Activated CD4-positive, alpha-beta T cell treated with anti-CD3 and anti-CD28 coated beads, Interleukin-2, Interleukin-6, amounts not matched to agents 100 ng/mL and 50 ng/mL, durations not matched to agents 16 hours and 8 hours (primary cell): ENCODE measurements at regions not wholly inside any gene's neighbourhood (a gene's known extent, or its start where the extent isn't known, plus 50 kb on each side); places are given as distances from the start of the nearest gene placed in this dataset.

Source experiments
- DNase-seq: peaks from one replicate; pipeline ENCODE4 v3.0.0-alpha.2; 2020

DNA sequence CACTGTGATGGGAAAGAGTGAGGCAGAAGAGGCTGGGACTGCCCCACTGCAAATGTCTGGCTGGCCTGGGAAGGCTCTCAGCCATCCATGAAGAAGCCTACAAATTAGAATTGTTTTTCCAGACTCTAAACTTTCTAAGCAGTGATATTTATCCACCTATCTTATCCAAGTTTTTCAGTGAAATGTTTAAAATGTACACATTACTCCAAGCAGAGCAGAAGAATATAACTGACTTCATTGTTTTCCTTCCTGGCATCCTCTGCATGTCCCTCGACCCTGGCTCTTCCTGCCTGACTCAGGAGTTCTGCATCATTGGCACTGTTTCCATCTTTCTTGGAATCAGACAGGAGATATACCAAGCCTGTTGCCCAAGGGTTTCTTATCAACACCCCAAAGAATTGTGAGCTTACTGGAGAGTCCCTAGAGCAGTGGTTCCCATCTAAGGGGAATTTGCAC is 401.5 kb upstream of the PROK2 start:
- DNase-seq, result no peak

DNA sequence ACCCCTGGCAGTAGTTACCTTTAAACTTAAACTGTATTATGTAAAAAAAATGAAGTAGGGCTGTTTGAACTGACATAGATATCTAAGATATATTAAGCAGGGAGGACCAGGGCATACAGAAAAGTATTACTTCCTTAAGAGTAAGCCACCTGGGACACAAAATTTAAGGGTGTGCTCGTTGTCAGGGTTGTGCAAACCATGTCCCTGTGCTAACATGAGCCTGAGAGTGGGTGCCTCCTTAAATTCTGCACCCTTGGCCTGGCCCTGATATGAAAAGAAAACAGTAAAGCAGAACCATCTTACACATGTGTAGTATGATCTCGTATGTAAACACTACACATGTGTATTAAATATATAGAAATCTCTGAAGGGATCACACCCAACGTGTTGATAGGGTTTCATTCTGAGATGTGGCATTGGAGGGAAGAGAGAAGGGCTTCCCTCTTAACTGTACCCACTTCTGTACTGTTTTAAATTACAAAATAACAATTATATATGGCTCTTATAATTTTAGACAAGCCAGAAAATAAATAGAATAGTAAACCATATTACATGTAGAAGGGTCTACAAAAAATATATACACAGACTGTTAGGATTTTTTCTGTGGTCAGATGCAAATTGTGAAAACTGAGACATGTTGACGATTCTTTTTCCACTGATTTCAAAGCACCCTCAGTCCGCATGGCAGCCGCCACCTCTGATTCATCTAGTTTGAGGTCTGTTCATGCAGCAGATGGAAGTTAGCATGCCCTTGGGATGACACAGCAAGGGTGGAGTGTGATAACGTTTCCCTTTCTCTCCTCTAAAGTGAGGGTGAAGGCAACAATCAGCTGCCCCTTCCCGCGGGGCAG is 400.8 kb upstream of the PROK2 start:
- peak; percentile 27 for DNase-seq

DNA sequence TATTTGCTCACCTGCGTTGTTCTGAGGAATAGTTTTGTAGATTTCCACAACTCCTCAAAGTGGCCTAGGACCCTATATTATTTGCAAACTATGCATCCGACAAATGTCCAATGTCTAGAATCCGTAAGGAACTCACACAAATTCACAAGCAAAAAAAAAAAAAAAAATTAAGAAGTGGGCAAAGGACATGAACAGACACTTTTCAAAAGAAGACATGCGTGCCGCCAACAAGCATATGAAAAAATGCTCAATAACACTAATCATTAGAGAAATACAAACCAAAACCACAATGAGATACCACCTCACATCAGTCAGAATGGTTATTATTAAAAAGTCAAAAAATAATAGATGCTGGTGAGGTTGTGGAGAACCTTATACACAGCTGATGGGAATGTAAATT is 398.5 kb upstream of the PROK2 start:
- no peak for DNase-seq

DNA sequence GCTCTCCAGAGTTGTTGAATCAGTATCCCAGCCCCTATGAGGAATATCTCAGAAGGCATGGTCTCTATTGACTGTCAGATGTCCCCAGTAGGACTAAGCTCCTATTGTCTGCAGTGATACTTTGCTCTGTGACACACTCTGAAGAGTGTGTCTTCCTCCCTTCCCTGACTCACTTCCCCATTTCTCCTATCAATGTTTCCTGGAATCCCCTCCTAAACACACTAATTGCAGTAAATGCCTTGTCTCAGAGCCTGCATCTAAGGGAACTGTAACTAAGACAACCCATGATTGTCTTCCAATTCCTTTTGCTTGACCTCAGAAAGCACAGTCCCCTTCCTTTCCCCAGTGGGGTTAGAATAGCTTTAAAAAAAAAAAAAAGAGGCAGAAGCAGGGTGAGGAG is 397.3 kb upstream of the PROK2 start:
- no peak for DNase-seq

DNA sequence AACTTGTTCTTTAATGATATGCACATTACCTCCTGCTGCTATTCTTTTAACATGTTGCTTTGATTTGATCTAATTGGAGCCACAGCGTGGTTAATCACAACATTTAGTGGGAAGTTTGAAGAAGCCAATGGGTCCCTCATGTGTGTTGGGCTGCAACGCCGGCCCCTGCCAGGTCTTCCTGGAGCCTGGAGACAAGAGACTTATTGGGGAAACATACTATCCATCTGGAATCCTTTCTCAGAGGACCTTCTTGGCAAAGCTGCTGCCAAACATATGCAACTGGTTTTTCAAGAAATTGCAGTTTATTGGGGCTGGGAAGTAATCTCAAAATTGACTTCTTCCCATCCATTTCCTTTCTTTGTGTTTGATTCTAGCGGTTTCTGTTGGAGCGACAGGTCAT is 396.3 kb upstream of the PROK2 start:
- DNase-seq, result no peak

DNA sequence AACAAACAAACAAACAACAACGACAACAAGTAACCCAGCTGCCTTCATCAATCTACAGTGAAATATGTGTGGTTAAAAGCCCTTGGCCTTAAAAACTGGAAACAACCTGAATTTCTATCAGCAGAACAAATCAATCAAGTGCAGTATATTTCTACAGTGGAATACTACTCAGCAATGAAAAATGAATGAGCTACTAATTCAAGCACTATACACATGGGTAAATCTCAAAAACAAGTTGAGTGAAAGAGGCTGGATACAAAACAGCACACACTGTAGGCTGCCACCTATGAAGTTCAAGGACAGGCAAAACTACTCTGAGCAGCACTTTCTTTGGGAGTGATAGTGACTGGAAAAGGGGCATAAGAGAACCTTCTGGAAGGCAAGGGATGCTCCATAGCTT is 395.5 kb upstream of the PROK2 start:
- DNase-seq, result no peak

DNA sequence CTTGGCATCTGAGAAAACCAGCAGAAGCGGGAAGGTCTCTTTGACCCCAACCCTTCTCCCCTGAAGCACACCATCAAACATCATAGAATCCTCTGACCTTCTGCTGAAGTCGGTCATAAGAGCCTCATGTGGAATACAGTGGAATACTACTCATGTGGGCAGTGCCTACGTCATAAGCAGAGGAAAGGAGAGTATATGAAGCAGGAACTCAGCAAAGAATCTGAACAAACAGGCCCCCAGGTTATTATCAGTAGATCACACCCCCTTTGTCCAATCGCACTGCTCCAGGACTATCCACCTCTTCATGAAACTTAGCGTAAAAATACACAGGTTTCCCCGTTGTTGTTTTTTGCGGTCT is 394.1 kb upstream of the PROK2 start:
- no peak for DNase-seq

DNA sequence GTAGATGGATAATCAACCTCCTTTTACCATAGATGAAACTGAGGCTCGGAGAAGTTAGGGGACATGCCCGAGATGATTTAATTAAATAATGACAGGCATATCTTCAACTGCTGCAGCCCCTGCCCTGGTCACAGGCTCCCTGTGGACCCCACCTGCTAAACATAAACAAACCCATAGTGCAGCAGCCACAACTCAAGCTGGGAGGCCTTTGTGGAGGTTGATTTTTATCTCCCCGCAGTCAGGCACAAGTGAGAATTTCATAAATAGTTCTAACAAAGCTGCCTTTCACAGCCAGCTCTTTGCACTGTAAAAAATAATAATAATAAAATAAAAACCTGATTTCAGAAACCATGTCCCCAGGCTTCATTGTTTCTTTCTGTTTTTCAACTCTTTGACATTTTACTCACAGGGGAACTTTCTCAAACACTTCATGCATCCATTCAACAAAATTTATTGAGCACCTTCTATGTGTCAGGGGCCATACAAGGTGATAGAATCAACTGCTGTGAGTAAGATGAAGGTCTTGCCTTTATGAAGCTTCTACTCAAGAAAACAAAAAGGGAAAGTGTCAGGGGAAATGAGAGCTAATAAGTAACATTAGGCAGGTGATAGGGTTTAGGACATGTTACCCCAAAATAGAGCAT is 393.6 kb upstream of the PROK2 start:
- no peak for DNase-seq

DNA sequence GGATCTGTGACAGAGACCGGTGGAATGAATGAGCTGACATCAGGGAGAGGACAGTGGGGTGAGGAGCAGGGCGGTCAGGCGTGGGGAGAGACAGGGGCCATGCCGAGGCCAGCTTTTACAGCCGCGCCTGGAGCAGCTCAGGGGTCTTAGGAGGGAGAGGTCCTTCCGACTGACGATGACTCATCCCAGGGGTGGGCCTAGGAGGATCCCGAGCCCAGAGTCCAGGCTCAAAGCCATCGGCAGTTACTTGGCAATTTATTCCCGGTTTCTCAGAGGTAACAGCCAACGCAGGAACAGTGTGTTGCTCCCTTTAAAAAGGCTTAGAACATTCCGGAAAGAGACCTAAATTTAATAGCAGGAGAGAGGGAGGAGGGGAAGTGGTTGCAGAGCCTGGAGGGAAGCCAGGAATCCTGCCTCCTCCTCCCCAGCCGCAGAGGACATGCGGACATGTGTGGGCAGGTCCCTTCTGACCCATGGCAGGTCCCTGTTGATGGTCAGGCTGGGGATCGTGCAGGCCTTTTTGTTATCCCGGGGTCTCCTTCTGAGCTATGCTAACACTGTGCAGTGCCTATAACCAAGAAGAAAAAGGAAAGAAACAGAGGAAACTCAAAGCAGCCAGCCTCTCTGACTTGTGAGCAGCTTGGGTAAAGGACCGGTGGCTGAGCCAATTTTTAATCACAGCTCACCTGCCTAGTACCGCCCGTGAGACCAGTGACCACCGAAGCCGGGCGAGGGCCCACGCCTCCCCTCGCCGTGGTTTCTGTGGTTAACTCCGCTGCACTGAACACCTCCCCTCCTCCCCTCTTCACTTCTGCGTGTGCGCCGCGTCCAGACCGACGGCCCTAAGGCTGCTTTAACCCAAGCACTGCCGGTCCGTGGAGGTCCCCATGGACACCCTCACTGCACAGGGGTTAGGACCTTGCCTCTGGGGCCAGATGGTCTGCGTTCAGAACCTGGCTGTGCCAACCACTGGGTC is 392.4 kb upstream of the PROK2 start:
- peak; percentile 17 for DNase-seq

DNA sequence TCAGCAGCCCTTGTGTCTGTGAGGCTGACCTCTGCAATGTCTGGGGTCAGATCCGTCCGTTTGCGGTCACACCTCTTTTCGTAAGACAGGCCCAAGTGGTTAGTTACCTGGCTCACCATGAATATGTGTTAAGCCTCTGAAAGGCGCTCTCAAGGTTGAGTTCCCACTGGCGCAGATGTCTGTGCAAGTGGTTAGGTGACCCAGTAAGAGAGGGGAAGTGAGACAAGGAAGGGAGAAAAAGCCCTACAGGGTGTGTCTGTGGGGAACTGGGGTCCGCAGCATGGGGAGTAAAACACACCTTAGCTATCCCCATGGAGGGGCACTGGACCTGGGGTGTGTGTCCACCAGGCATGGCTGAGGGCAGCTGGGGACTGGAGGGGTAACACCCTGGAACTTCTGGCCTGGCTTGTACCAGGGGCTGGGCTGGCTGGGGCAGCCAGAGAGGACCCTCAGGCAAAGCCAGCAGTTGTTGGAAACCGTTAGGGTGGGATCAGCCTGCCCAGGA is 391.6 kb upstream of the PROK2 start:
- no peak for DNase-seq

DNA sequence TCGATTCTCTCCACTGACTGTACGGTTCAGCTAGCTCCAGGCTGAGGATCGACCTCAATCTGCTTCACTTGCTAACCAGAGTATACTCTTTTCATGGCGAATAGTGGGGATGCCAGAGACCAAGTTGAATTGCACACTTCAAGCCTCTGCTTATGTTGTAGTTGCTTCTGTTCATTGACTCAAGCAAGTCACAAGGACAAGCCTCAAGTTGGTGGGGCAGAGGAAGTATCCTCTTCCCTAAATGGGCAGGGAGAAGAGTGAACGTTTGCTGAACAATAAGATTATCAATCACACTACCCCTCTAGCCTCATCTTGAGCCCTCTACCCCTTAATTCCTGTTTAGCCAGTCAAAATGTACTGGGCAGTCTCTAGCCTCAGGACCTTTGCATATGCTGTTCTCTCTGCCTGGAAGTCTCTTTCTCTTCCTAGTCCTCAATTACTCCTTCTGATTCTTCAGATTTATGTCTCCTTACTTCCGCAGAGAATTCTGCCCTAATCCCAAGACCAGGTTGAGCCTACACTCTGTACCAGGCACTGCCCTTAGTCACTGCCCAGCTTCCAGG is 390.4 kb upstream of the PROK2 start:
- DNase-seq, result no peak

DNA sequence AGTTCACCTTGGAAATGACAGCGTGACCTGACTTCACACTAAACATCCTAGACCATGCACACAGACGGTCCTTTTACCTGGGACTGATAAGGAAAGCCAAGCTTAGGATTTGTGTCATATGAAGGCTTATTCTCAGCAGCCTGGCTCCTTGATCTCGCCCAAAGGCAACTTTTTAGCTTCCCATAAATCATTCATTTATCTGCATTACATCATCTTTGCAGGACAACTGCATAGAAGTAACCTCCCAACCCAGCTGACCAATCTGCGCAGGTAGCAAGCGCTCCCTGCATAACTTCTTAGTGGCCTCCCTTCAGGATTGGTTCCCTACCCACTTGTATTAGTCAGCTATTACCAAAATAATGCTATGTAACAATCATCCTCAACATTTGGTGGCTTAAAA is 389.9 kb upstream of the PROK2 start:
- no peak for DNase-seq

DNA sequence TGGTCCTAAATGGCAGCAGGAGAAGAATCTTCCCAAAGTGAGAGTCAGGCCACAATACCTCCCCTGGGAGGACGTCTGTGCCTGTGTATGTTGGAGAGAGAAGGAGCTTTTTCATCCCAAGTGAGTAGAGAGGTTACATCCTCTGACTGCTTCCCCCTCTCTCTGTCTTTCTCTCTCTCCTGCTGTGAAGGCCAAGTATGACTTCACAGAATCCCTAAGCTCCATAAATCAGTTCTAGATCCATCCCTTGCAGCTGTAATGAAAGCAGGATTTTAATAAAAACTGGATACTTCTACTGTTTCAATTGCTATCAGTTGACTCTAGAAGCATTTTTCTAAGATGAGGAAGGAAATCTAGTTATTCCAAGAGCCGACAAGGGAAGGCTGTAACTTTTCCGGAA is 389.1 kb upstream of the PROK2 start:
- DNase-seq, result no peak

DNA sequence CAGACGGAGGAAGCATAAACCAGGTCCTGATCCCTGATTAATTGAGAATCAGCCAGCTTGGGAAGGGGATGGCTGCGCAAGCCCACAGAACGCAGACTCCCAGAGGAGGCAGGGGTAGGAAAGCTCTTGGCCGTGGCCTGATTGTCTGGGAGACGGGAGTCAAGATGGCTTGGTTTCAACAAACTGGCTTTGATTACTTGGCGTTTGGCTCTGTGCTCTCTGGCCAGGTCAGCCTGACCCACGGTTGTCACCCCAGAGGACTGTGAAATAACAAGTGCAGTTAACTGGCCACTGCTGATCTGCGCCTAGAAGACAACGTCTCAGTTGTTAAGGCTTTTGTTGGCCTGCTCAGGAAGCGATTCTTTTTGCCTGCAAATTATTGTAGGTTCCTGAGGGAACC is 387.0 kb upstream of the PROK2 start:
- no peak for DNase-seq

DNA sequence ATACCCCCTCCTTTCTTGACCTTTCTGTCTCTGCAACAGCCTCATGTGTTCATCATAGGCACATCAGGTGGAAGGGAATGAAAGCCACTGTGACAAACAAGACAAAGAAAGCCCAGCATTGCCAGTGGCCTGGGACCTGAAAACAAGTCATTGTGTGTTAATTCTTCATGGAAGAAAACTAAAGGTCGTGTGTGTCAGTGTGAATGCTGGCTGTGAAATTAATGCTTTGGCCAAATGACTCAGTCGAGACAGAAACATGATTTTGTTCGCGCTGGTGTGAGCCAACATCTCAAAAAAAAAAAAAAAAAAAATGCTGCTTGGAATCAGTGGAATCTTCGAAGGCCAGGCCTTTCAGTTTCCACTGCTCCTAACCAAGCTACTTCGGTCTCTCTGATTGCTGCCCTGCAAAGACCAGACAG is 386.5 kb upstream of the PROK2 start:
- DNase-seq, result no peak

DNA sequence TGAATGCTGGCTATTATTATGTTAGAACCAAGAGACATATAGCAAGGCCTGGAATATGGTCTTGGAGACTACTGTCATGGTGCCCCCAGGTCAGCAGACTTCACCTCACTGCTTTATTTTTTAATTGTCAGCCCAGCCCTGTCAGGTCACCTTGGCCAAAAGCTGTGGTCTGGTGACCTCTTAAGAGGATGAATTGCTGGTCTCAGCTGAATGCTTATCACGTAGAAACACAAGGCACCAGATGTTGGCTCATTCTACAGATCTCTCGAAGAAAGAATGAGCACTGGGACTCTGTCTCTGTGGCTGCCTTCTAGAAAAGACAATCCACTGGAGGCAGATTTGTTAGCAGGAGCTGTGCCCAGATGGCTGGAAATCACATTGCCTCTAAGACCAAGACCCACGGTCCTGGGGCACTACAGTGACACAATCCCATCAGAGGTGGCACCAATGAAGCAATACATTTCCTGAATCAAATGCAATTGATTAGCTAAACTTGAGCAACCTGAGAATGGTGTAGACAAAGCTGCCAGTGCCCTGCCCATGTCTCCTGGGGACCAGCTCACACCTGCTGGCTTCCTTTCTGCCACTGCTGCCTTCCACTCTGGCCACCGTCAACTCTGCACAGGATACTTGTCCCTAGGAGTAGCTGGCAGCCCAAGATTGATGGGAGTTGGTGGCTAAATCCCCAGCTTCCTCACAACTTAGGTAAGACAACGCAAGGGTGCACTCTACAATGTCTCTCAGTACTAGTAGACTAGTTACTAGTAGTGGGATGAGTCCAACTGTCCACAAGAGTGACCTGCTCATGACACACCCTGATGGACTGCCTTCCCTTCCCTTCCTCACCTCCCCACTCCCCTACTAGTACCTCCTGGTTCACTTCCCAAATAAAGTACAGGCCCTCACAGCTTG is 384.9 kb upstream of the PROK2 start:
- DNase-seq, result no peak

DNA sequence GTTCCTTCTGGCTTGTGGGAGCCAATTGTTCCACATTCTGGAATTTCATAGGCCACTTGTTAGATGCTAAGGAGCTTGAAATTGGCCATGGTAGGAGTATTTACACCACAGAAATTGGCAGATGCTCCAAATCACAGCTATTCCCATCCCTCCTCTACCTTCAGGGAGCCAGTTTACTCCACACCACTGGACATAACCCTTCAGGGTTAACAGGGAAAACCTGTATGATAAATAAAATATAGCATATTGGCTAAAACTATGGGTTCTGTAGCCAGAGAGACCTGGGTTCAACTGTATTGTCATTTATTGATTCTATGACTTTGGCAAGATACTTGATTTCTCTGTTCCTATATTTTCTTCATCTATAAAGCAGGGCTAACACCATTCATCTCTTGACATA is 384.2 kb upstream of the PROK2 start:
- no peak for DNase-seq

DNA sequence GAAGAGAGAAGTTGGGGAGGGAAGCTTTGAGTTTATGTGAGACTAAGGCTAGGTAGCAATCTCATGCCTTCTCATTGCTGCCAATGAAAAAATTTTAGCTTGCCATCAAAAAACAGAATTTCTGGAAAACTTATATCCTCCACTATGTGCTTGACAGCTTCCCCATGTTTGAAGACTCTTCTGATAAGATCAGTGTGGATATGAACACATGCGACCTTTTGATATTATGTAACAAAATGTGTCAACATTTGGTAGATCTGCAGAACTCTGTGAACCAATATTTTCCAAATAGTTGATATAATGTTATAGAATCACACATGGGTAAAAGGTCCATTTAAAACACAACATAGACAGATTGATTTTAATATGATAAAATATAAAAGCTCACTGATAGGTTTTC is 380.9 kb upstream of the PROK2 start:
- no peak for DNase-seq

DNA sequence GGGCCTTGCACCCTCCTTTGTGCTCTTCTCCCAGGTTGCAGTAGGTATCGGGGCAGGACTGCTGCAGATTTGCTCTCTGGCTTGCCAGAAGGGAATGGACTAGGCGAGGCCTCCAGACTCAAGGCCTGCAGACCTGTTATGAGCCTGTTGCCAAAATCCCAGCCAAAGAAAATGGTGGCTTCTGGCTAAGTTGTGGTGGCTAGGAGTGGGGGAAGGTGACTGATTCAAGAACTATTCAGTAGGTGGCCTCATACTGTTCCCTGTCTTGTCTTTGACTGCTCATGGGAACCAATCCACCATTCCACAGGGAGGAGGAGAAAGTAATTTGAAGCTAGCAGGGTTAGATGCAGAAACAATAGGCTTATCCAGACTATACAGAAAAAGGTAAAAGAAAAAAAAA is 380.4 kb upstream of the PROK2 start:
- DNase-seq, result no peak

DNA sequence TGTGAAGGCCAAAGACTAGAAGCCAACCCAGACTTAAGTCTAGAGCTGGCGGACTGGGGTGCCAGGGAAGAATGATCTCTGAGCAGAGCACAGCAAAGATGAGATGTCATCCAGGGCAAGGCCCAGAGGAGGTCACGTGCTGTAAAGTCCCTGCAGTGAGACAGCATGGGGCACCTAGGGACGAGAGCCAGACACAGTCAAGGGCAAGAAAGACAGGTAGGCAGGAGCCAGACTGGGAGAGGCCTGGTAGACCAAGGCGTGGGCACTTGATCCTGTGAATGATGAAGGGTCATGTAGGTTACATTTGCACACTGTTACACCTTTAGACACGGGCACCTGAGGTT is 379.7 kb upstream of the PROK2 start:
- DNase-seq, result no peak

DNA sequence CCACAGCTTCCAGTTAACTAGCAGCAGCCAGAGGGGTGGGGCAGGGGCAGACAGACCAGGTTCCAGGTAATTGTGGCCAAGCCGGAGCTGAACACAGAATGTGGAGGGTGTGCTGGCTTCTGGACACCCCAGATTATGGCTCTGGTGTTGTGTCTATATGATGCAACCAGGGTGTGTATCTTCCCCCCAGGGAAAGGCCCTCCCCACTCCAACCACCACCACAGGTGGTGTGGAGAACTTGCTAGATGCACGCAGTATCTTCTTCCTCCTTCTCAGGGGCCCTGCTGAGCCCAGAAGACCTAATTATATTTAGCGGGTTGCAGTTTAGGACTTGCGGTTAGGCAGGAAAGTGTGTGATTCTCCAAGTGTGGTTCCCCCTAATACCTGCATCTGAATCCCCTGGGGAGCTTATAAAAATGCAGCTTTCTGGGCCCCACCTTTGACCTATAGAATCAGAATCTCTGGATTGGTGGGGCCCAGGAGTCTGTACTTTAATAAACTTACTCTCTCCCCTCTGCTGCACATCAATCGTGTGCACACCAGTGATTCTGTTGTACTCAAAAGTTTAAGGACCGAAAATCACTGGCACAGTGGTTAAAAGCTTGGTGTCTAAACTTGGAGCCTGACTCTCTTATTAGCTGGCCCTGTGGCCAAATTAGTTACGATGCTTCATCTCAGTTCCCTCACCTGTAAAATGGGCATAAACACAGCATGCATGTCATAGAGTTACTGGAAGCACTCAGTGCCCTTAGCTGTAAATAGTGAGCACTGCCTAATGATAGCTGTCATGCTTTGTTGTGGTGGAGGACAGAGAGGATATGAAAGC is 379.1 kb upstream of the PROK2 start:
- no peak for DNase-seq
